Left ventricle myocardium inferior (tissue), 1 donor: ENCODE measurements at regions not wholly inside any gene's neighbourhood (a gene's known extent, or its start where the extent isn't known, plus 50 kb on each side); places are given as distances from the start of the nearest gene placed in this dataset.

ENCODE experiments used
- DNase-seq: peaks from one replicate; pipeline ENCODE4 v3.0.0-alpha.2; 2020
- H3K27ac ChIP-seq: fragments of 200-600 bp; replicated peaks from 2 replicates; pipeline ENCODE4 v1.8.0; 2021
- H3K27me3 ChIP-seq: fragments of 200-600 bp; 2 replicates; pipeline ENCODE4 v1.8.0; 2021; ENCODE audit warnings: low read depth
- H3K36me3 ChIP-seq: fragments of 200-600 bp; 2 replicates; pipeline ENCODE4 v1.8.0; 2021
- H3K4me1 ChIP-seq: fragments of 200-600 bp; 2 replicates; pipeline ENCODE4 v1.8.0; 2021
- H3K4me3 ChIP-seq: fragments of 200-600 bp; 2 replicates; pipeline ENCODE4 v1.8.0; 2021; ENCODE audit warnings: mild to moderate bottlenecking, moderate library complexity
- H3K9me3 ChIP-seq: fragments of 200-600 bp; replicated peaks from 2 replicates; pipeline ENCODE4 v1.8.0; 2021
- CTCF ChIP-seq: fragments of 200-600 bp; IDR thresholded peaks from 2 replicates; pipeline ENCODE4 v1.8.0; 2021; ENCODE audit warnings: antibody characterized with exemption, mild to moderate bottlenecking, borderline replicate concordance
- intact Hi-C: fragments of 100-400 bp; cut with micrococcal nuclease; formaldehyde crosslinking; loops from one replicate; pipeline ENCODE4 v1.11.0; 2022
- donor health status: DM: no; HTN: yes; CAD: no; lungs with severe emphysema.

- no peaks in the 10 kb centered on the region for H3K27me3 ChIP-seq
These were observed 258.9 kb upstream of the NPY start for GRCh38 chr7:24025094-24025493.

GRCh38 chr7:24025765-24026164 lies 258.2 kb upstream of the NPY start:
- intact Hi-C loops: no loop called here

More at GRCh38 chr7:24025094-24025493, 258.9 kb upstream of the NPY start:
- Histone ChIP-seq H3K4me3 (no peak overlapping the region), H3K27ac (no peak overlapping the region), H3K36me3 (no peaks in the 10 kb centered on the region), H3K9me3 (no peaks in the 10 kb centered on the region), H3K4me1 (no peaks in the 10 kb centered on the region)
- DNase-seq: no peak
- no peak for TF ChIP-seq CTCF
- intact Hi-C loops: no loop called here

GRCh38 chr7:24026351-24026750 lies 257.6 kb upstream of the NPY start:
- Histone ChIP-seq H3K36me3 (no peaks in the 10 kb centered on the region), H3K27me3 (no peaks in the 10 kb centered on the region), H3K4me1 (no peaks in the 10 kb centered on the region), H3K4me3 (no peak overlapping the region), H3K9me3 (no peaks in the 10 kb centered on the region), H3K27ac (no peak overlapping the region)
- DNase-seq: no peak
- no peak for TF ChIP-seq CTCF
- intact Hi-C loops: no loop called here

More at GRCh38 chr7:24025765-24026164, 258.2 kb upstream of the NPY start:
- Histone ChIP-seq H3K27me3 (no peaks in the 10 kb centered on the region), H3K9me3 (no peaks in the 10 kb centered on the region), H3K4me1 (no peaks in the 10 kb centered on the region), H3K27ac (no peak overlapping the region), H3K4me3 (no peak overlapping the region), H3K36me3 (no peaks in the 10 kb centered on the region)
- no peak for TF ChIP-seq CTCF
- DNase-seq: no peak

GRCh38 chr7:24029068-24029467 lies 254.9 kb upstream of the NPY start:
- intact Hi-C loops: no loop called here
- Histone ChIP-seq H3K27me3 (no peaks in the 10 kb centered on the region), H3K27ac (no peak overlapping the region), H3K9me3 (no peaks in the 10 kb centered on the region), H3K36me3 (no peaks in the 10 kb centered on the region), H3K4me3 (no peak overlapping the region), H3K4me1 (no peaks in the 10 kb centered on the region)
- TF ChIP-seq CTCF: no peak
- no peak for DNase-seq

GRCh38 chr7:24034251-24034650 lies 249.7 kb upstream of the NPY start:
- no peak for DNase-seq
- H3K27ac ChIP-seq: no peak overlapping the region
- no peaks in the 10 kb centered on the region for H3K27me3 ChIP-seq
- no peaks in the 10 kb centered on the region for H3K9me3 ChIP-seq
- no peaks in the 10 kb centered on the region for H3K36me3 ChIP-seq
- no peak overlapping the region for H3K4me3 ChIP-seq
- no peak for TF ChIP-seq CTCF
- no peaks in the 10 kb centered on the region for H3K4me1 ChIP-seq
- intact Hi-C loops: no loop called here

- DNase-seq: no peak
- Histone ChIP-seq H3K27ac (no peak overlapping the region), H3K27me3 (no peaks in the 10 kb centered on the region), H3K36me3 (no peaks in the 10 kb centered on the region), H3K4me1 (no peaks in the 10 kb centered on the region), H3K9me3 (no peaks in the 10 kb centered on the region), H3K4me3 (no peak overlapping the region)
- intact Hi-C loops: no loop called here
- no peak for TF ChIP-seq CTCF
These were observed 248.5 kb upstream of the NPY start for GRCh38 chr7:24035366-24036032.
